HepG2 (cell line): ENCODE measurements at regions not wholly inside any gene's neighbourhood (a gene's known extent, or its start where the extent isn't known, plus 50 kb on each side); places are given as distances from the start of the nearest gene placed in this dataset.

Source experiments
- ATAC-seq: fragments of 200-7000 bp; cut with Tn5 transposase; 3 replicates; pipeline ENCODE4 v1.9.1; 2020; ENCODE audit warnings: mild to moderate bottlenecking, moderate library complexity
- BruUV-seq: library from RNA; stranded (reverse); fragments of 400-500 nt; replicated peaks from 2 replicates; lab custom pipeline; 2021; lab: Mats Ljungman, UMichigan
- CTCF ChIA-PET: fragments of 300-600 bp; formaldehyde crosslinking; extraction: SDS; loops from one replicate; lab custom pipeline; 2021; ENCODE audit warnings: low total read pairs, inconsistent platforms, low intra/inter-chr PET ratio; lab: Yijun Ruan, JAX
- POLR2A ChIA-PET: fragments of 350-600 bp; sonication (Branson Sonifier 250); formaldehyde crosslinking; loops from one replicate; lab custom pipeline; 2020; ENCODE audit warnings: antibody characterized with exemption, inconsistent platforms; lab: Yijun Ruan, JAX
- DNase-seq: peaks from one replicate; pipeline ENCODE4 v3.0.0-alpha.2; 2015; ENCODE audit warnings: low spot score
- FAIRE-seq: peaks from 3 replicates; lab custom pipeline; 2011; peaks lifted over from hg19 to GRCh38; lab: Jason Lieb, UNC
- H2AFZ ChIP-seq: one replicate; pipeline ENCODE4 v1.6.1; 2011; ENCODE audit warnings: low read length, inconsistent platforms
- H3K27ac ChIP-seq: fragments of 300-600 bp; 3 replicates; pipeline ENCODE4 v1.8.0; 2011; ENCODE audit warnings: mixed run types, mild to moderate bottlenecking, mixed read lengths, low read length, inconsistent platforms; ENCODE audit not compliant: insufficient read depth; ENCODE audit errors: extremely low read length
- H3K27me3 ChIP-seq, 2 experiments: fragments of 200-600 bp in 1 of 2; 2 replicates in 1 of 2; 3 replicates in 1 of 2; pipeline versions ENCODE4 v1.6.0 to v1.8.0; 2011; ENCODE audit warnings: low read length in 2 of 2, mild to moderate bottlenecking in 2 of 2, moderate library complexity in 2 of 2, inconsistent platforms in 1 of 2; ENCODE audit not compliant: insufficient read depth in 2 of 2, control insufficient read depth in 1 of 2
- H3K36me3 ChIP-seq, 2 experiments: fragments of 200-600 bp in 1 of 2; replicated peaks in 1 of 2; 2 replicates in 1 of 2; 3 replicates in 1 of 2; pipeline versions ENCODE4 v1.5.1 to v1.8.0; 2011; ENCODE audit warnings: low read length in 2 of 2, inconsistent platforms in 1 of 2; ENCODE audit not compliant: insufficient read depth in 2 of 2, control insufficient read depth in 1 of 2
- H3K4me1 ChIP-seq: 2 replicates; pipeline ENCODE4 v1.5.1; 2012; ENCODE audit warnings: low read length, inconsistent platforms; ENCODE audit not compliant: insufficient read depth
- H3K4me2 ChIP-seq: 2 replicates; pipeline ENCODE4 v1.6.0; 2011; ENCODE audit warnings: low read depth, low read length, inconsistent platforms
- H3K4me3 ChIP-seq, 3 experiments: fragments of 200-600 bp in 1 of 3; sonication (generic), shearing (Covaris generic) in 1 of 3; replicated peaks in 1 of 3; 2 replicates each; pipeline ENCODE4 v1.5.1; 2011 to 2016; ENCODE audit warnings: low read length in 3 of 3, inconsistent platforms in 2 of 3, low read depth in 2 of 3, mild to moderate bottlenecking in 2 of 3, control low read depth in 1 of 3, mixed read lengths in 1 of 3; ENCODE audit not compliant: insufficient read depth in 1 of 3
- H3K79me2 ChIP-seq: one replicate; pipeline ENCODE4 v1.6.1; 2011; ENCODE audit warnings: low read length, inconsistent platforms; ENCODE audit not compliant: insufficient read depth
- H3K9ac ChIP-seq: 2 replicates; pipeline ENCODE4 v1.6.0; 2011; ENCODE audit warnings: mild to moderate bottlenecking, low read depth, low read length, inconsistent platforms; ENCODE audit not compliant: insufficient read depth
- H3K9me3 ChIP-seq: 2 replicates; pipeline ENCODE4 v1.5.1; 2012; ENCODE audit warnings: mild to moderate bottlenecking, low read length
- H4K20me1 ChIP-seq: 2 replicates; pipeline ENCODE4 v1.6.0; 2011; ENCODE audit warnings: inconsistent platforms, mild to moderate bottlenecking, low read length, moderate library complexity; ENCODE audit not compliant: insufficient read depth
- CSRNP2 ChIP-seq: sonication (generic); formaldehyde crosslinking; conservative IDR thresholded peaks from 2 replicates; pipeline ENCODE4 v1.8.0; 2022; ENCODE audit warnings: low read depth, missing genetic modification reagents
- KDM1A ChIP-seq: IDR thresholded peaks from 2 replicates; pipeline ENCODE4 v1.6.1; 2016; ENCODE audit warnings: missing compliant biosample characterization
- MIER3 ChIP-seq: IDR thresholded peaks from 2 replicates; pipeline ENCODE4 v1.6.1; 2016; ENCODE audit warnings: missing compliant biosample characterization, borderline replicate concordance
- PHB2 ChIP-seq: fragments of 450-650 bp; IDR thresholded peaks from 2 replicates; pipeline ENCODE4 v1.6.1; 2018; ENCODE audit not compliant: partially characterized antibody
- SOX13 ChIP-seq, 3 experiments: fragments of 450-650 bp in 1 of 3; sonication (generic) in 1 of 3; formaldehyde crosslinking in 1 of 3; IDR thresholded peaks in 2 of 3; conservative IDR thresholded peaks in 1 of 3; 2 replicates each; pipeline versions ENCODE4 v1.5.0 to v1.6.1; 2016 to 2020; ENCODE audit warnings: antibody characterized with exemption in 1 of 3, mild to moderate bottlenecking in 1 of 3, missing compliant biosample characterization in 1 of 3, missing genetic modification reagents in 1 of 3, moderate library complexity in 1 of 3
- TMF1 ChIP-seq: sonication (generic); formaldehyde crosslinking; IDR thresholded peaks from 2 replicates; pipeline ENCODE4 v1.8.1; 2022; ENCODE audit warnings: low read depth, missing genetic modification reagents
- ZBTB34 ChIP-seq: sonication (generic); formaldehyde crosslinking; IDR thresholded peaks from 2 replicates; pipeline ENCODE4 v1.8.0; 2022; ENCODE audit warnings: mild to moderate bottlenecking, missing genetic modification reagents
- ZNF136 ChIP-seq: sonication (generic); formaldehyde crosslinking; IDR thresholded peaks from 2 replicates; pipeline ENCODE4 v1.8.1; 2022; ENCODE audit warnings: low read depth, mild to moderate bottlenecking, moderate library complexity, missing genetic modification reagents
- ZNF281 ChIP-seq: sonication (generic); formaldehyde crosslinking; IDR thresholded peaks from 2 replicates; pipeline ENCODE4 v1.4.0; 2020; ENCODE audit warnings: missing genetic modification reagents, borderline replicate concordance
- ZNF326 ChIP-seq: sonication (generic); formaldehyde crosslinking; IDR thresholded peaks from 2 replicates; pipeline ENCODE4 v1.4.0; 2020; ENCODE audit warnings: missing genetic modification reagents, borderline replicate concordance
- ZNF414 ChIP-seq: sonication (generic); formaldehyde crosslinking; IDR thresholded peaks from 2 replicates; pipeline ENCODE4 v1.5.0; 2020; ENCODE audit warnings: missing genetic modification reagents
- ZNF672 ChIP-seq: sonication (generic); formaldehyde crosslinking; IDR thresholded peaks from 2 replicates; pipeline ENCODE4 v1.8.1; 2022; ENCODE audit warnings: missing genetic modification reagents
- WGBS: methylation state at CpG from one replicate; pipeline ENCODE4 v1.1.6; 2017; ENCODE audit warnings: low lambda C conversion rate; 5-methylcytosine and 5-hydroxymethylcytosine counted together
- in situ Hi-C: cut with HindIII; loops from 2 replicates; pipeline ENCODE4 v1.10.0; 2017; ENCODE audit warnings: low pct_unique_long_range_greater_than_20kb; ENCODE audit not compliant: extremely low pct_ligation_motif_present
- intact Hi-C: fragments of 100-400 bp; cut with micrococcal nuclease; formaldehyde crosslinking; loops from one replicate; pipeline ENCODE4 v1.10.0; 2022; ENCODE audit not compliant: unreplicated experiment
- TF ChIP-seq, protein P1 (sequence below): sonication (generic); formaldehyde crosslinking; IDR thresholded peaks from 2 replicates; pipeline ENCODE4 v1.8.1; 2023; ENCODE audit warnings: mild to moderate bottlenecking, inconsistent platforms, moderate library complexity, missing genetic modification reagents, borderline replicate concordance

DNA sequence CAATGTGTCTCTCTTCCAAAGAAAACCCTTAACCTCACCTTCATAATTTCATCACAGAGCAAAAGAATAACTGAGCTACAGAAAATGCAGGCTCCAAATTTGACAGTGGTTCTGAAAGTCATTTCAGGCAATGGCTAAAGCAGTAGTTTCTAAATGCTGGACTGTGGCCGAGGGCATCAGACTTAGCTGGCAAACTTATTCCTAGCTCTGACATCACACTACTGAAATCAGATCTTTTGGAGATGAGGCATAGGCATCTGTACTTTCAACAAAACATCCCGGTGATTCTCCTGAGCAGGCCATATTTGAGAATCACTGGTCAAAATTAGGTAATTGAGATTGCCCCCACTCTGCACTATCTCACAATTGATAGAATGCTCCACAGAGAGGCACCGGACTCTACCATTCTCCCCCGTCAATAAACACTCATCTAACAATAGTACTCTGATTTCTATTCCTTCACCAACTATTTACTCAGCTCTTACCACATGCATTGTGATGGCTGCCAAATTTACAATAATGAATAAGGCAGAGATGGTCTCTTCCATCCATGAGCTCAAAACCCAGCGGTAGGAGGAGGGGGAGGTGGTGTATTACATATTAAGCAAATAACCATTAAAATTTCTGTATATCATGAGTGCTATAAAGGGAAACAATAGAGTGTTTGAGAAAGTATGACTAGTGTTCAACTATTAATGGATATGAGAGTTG is 57.3 kb upstream of the SPRED1 start:
- no peak overlapping the region for H3K9ac ChIP-seq
- H3K9me3 ChIP-seq, result no peaks in the 10 kb centered on the region
- in situ Hi-C loops (no loop called here), intact Hi-C loops (no loop called here)
- no peak overlapping the region for H2AFZ ChIP-seq
- no peaks in the 10 kb centered on the region for H3K79me2 ChIP-seq
- POLR2A ChIA-PET, result no interaction called here
- no peak overlapping the region for H3K4me2 ChIP-seq
- no TSS peak for BruUV-seq
- H3K36me3 ChIP-seq, result no peaks in the 10 kb centered on the region
- H3K27ac ChIP-seq, result no peak overlapping the region
- no peak overlapping the region for H3K4me3 ChIP-seq
- H3K4me1 ChIP-seq, result peaks cover 7% of the 10 kb centered on the region; the same call in 1 of the 2 replicates
- no peaks in the 10 kb centered on the region for H4K20me1 ChIP-seq
- WGBS, result under 1% methylated on average over 5 of the region's 5 CpGs
- ATAC-seq, result no peak
- CTCF ChIA-PET, result no interaction called here
- no peak for TF ChIP-seq ZNF136 (CRISPR knock-in tag)
- TF ChIP-seq ZNF672, result no peak
- TF ChIP-seq PHB2, result no peak
- TF ChIP-seq ZBTB34, result no peak
- TF ChIP-seq ZNF326, result no peak
- TF ChIP-seq ZNF414 (CRISPR knock-in tag), result no peak
- TF ChIP-seq ZNF281, result no peak
- no peak for TF ChIP-seq SOX13 (IDR thresholded peaks at IDR 0.05)
- TF ChIP-seq SOX13 (CRISPR knock-in tag; conservative IDR thresholded peaks at IDR 0.05 in 1 of 2, IDR thresholded peaks at IDR 0.05 in 1 of 2), result no peak
- no peak for TF ChIP-seq MIER3
- no peak for TF ChIP-seq KDM1A (CRISPR knock-in tag)
- TF ChIP-seq TMF1 (CRISPR knock-in tag), result no peak
- TF ChIP-seq, protein P1, sequence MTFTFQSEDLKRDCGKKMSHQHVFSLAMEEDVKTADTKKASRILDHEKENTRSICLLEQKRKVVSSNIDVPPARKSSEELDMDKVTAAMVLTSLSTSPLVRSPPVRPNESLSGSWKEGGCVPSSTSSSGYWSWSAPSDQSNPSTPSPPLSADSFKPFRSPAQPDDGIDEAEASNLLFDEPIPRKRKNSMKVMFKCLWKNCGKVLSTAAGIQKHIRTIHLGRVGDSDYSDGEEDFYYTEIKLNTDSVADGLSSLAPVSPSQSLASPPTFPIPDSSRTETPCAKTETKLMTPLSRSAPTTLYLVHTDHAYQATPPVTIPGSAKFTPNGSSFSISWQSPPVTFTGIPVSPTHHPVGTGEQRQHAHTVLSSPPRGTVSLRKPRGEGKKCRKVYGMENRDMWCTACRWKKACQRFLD (CRISPR knock-in tag), result no peak
- no peak for TF ChIP-seq CSRNP2
- no peak for FAIRE-seq
- DNase-seq, result no peak
- no peaks in the 10 kb centered on the region for H3K27me3 ChIP-seq
